ENCODE measurements at regions not wholly inside any gene's neighbourhood (a gene's known extent, or its start where the extent isn't known, plus 50 kb on each side); places are given as distances from the start of the nearest gene placed in this dataset.
"Not testable (repeated sequence)": the region's sequence is repeated elsewhere in the genome, so short reads cannot be mapped to it uniquely, and the experiment has no call there.

- TF ChIP-seq, protein P1, sequence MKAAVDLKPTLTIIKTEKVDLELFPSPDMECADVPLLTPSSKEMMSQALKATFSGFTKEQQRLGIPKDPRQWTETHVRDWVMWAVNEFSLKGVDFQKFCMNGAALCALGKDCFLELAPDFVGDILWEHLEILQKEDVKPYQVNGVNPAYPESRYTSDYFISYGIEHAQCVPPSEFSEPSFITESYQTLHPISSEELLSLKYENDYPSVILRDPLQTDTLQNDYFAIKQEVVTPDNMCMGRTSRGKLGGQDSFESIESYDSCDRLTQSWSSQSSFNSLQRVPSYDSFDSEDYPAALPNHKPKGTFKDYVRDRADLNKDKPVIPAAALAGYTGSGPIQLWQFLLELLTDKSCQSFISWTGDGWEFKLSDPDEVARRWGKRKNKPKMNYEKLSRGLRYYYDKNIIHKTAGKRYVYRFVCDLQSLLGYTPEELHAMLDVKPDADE (IDR thresholded peaks at IDR 0.05), result no peak
- no peak for TF ChIP-seq ZNF331 (CRISPR knock-in tag; IDR thresholded peaks at IDR 0.05; ENCODE audit: low read depth)
Observed at GRCh38 chr12:73665193-73665592, 872.4 kb upstream of the ATXN7L3B start (continued).

DNA sequence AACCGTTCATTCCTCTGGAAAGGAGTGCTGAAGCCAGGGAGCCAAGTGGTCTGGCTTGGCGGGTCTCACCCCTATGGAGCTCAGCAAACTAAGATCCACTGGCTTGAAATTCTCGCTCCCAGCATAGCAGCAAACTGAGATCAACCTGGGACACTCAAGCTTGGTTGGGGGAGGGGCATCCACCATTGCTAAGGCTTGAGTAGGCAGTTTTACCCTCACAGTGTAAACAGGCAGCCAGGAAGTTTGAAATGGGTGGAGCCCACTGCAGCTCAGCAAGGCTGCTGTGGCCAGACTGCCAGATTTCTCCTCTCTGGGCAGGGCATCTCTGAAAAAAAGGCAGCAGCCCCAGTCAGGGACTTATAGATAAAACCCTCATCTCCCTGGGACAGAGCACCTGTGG lies 866.1 kb upstream of the ATXN7L3B start:
- peak overlapping the region; percentile 70; the same call in 1 of the 2 replicates for H2AFZ ChIP-seq
- H3K4me1 ChIP-seq (ENCODE audit: insufficient read depth); H3K9me3 Mint-ChIP-seq; H3K79me2 ChIP-seq (replicated peaks; ENCODE audit: insufficient read depth); H4K20me1 ChIP-seq (replicated peaks; ENCODE audit: insufficient read depth); H3K27me3 ChIP-seq (ENCODE audit: insufficient read depth); H3K9me2 ChIP-seq (ENCODE audit: insufficient read depth); H3K36me3 Mint-ChIP-seq (ENCODE audit: low read depth); H3K4me2 ChIP-seq; H3K27ac Mint-ChIP-seq; H3K27me3 Mint-ChIP-seq (ENCODE audit: insufficient read depth, low read depth, poor library complexity); H3K4me3 ChIP-seq; ATAC-seq; H3F3A ChIP-seq (replicated peaks; ENCODE audit: low read depth); H3K4me3 Mint-ChIP-seq; H3K36me3 ChIP-seq (ENCODE audit: insufficient read depth); H3K27ac ChIP-seq (ENCODE audit: low read depth): not testable (repeated sequence)
- DNase-seq (ENCODE audit: low spot score), result peak; percentile 34
- H3K4me1 Mint-ChIP-seq, result peaks cover 14% of the 10 kb centered on the region

GRCh38 chr12:73677520-73678291 lies 859.9 kb upstream of the ATXN7L3B start:
- no peaks in the 10 kb centered on the region for H3K36me3 ChIP-seq (ENCODE audit: insufficient read depth)
- no peaks in the 10 kb centered on the region for H3K27me3 ChIP-seq (ENCODE audit: insufficient read depth)
- ATAC-seq (peak; percentile 72), DNase-seq (ENCODE audit: low spot score) (peak; percentile 25)
- Mint-ChIP-seq H3K36me3 (ENCODE audit: low read depth) (no peaks in the 10 kb centered on the region), H3K4me1 (peaks cover 29% of the 10 kb centered on the region), H3K27me3 (ENCODE audit: insufficient read depth, low read depth, poor library complexity) (peaks cover 3% of the 10 kb centered on the region), H3K9me3 (no peaks in the 10 kb centered on the region), H3K27ac (peak overlapping the region; percentile 56; the same call in 1 of the 2 replicates), H3K4me3 (no peak overlapping the region)
- no peak overlapping the region for H3K4me3 ChIP-seq
- no peaks in the 10 kb centered on the region for H3K9me2 ChIP-seq (ENCODE audit: insufficient read depth)
- H3K79me2 ChIP-seq (replicated peaks; ENCODE audit: insufficient read depth), result no peaks in the 10 kb centered on the region
- H3K27ac ChIP-seq (ENCODE audit: low read depth), result no peak overlapping the region
- H3K4me2 ChIP-seq, result no peak overlapping the region
- no peak overlapping the region for H2AFZ ChIP-seq
- no peaks in the 10 kb centered on the region for H3F3A ChIP-seq (replicated peaks; ENCODE audit: low read depth)
- H3K4me1 ChIP-seq (ENCODE audit: insufficient read depth), result peaks cover 10% of the 10 kb centered on the region; the same call in 1 of the 2 replicates
- no peaks in the 10 kb centered on the region for H4K20me1 ChIP-seq (replicated peaks; ENCODE audit: insufficient read depth)
- no peak for TF ChIP-seq EZH2 (IDR thresholded peaks at IDR 0.05; ENCODE audit: low read depth, unreplicated experiment)
- TF ChIP-seq POLR2AphosphoS5 (IDR thresholded peaks at IDR 0.05; ENCODE audit: low read depth), result no peak
- no peak for TF ChIP-seq EZH2phosphoT487 (IDR thresholded peaks at IDR 0.05; ENCODE audit: unreplicated experiment)
- TF ChIP-seq REST (IDR thresholded peaks at IDR 0.05; ENCODE audit: unreplicated experiment), result no peak
- no peak for TF ChIP-seq CREB1 (CRISPR knock-in tag; IDR thresholded peaks at IDR 0.05; ENCODE audit: low read depth)
- no peak for TF ChIP-seq JUNB (IDR thresholded peaks at IDR 0.05; ENCODE audit: unreplicated experiment)
- TF ChIP-seq NANOG (IDR thresholded peaks at IDR 0.05; ENCODE audit: borderline replicate concordance), result no peak

Data from GM23338 (cell line).